Stimulated activated CD4-positive, alpha-beta T cell treated with anti-CD3 and anti-CD28 coated beads, TNF-alpha, amount 100 ng/mL, for 4 hours (primary cell): ENCODE measurements at regions not wholly inside any gene's neighbourhood (a gene's known extent, or its start where the extent isn't known, plus 50 kb on each side); places are given as distances from the start of the nearest gene placed in this dataset.
"Not testable (repeated sequence)": the region's sequence is repeated elsewhere in the genome, so short reads cannot be mapped to it uniquely, and the experiment has no call there.

Experiments used
- DNase-seq, 3 experiments: peaks; one replicate each; pipeline ENCODE4 v3.0.0-alpha.2; 2020; ENCODE audit warnings: low read depth in 3 of 3

DNA sequence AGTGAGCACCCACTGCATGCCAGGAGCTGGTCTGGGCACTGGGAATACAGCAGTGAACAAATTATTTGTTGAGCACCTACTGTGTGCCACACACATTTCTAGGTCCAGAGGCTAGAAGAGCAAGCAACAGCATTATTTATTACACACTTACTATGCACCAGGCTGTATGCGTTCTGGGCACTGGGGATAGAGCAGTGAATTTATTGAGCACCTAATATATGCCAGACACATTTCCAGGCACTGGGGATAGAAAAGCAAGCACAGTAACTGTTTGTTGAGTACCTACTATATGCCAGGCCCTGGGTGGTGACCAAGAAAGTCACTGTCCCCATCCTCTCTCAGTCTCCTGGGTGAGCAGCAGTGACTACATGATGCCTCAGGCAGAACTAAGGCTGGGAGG lies 107.5 kb upstream of the NCOR2 start:
- no peak for DNase-seq

DNA sequence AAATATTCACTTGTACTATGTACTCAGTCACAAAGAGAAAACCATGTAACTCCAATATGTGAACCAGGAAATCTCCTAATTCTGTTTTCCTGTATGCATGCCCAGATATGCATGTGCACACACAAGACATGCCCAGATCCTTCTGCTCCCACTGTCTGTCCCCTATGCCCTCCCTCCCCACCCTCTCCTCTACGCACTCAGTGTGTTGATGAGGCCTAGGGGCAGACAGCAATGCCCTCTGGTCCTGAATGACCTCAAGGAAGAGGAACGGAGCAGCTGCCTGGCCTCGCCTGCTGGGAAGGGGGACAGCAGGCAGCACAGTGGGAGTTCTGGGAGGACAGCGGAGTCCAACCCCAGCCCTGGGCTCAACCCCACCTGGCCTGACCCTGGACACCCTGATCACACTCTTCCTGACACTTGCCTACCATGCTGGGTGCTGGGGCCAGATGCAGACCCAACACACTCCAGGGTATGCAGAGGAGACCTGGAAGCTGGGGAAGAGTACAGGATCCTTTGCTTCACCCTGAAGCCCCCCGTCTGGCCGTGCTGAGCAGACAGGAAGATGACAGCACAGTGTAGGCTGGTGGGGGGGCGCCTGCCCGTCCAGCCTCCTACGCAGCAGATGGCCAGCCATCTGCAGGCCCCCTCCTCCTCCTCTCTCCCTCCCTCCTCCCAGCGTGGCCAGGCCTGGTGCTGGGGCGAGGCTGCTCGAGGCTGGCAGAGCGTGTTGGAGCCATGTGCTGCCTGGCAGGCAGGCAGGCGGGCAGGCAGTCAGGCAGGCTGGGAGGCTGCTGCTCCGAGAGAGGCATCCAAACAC lies 106.6 kb upstream of the NCOR2 start:
- DNase-seq: no peak

DNA sequence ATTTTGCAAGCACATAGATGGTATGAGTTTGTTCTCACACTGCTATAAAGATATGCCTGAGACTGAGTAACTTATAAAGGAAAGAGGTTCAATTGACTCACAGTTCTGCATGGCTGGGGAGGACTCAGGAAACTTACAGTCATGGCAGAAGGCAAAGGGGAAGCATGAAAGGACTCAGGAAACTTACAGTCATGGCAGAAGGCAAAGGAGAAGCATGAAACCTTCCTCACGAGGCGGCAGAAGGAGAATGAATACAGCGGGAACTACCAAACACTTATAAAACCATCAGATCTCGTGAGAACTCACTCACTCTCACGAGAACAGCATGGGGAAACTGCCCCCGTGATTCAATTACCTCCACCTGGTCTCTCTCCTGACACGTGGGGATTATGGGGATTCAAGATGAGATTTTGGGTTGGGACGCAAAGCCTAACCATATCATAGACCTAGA lies 101.9 kb upstream of the NCOR2 start:
- DNase-seq: not testable (repeated sequence)

DNA sequence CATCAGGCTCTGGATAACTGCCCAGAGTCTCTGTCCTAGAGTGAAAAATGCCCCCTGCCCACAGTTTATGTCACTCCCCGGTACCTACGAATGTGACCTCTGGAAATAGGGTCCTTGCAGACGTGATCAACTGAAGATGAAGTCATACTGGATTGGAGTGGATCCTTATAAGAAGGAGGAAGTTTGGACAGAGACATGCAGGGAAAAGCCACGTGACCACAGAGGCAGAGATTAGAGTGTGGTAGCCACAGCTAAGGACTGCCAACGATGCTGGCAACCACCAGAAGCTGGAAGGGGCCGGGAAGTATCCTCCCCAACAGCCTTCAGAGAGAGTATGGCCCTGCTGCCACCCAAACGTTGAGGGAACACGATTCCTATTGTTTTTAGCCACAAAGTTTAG lies 101.2 kb upstream of the NCOR2 start:
- no peak for DNase-seq

DNA sequence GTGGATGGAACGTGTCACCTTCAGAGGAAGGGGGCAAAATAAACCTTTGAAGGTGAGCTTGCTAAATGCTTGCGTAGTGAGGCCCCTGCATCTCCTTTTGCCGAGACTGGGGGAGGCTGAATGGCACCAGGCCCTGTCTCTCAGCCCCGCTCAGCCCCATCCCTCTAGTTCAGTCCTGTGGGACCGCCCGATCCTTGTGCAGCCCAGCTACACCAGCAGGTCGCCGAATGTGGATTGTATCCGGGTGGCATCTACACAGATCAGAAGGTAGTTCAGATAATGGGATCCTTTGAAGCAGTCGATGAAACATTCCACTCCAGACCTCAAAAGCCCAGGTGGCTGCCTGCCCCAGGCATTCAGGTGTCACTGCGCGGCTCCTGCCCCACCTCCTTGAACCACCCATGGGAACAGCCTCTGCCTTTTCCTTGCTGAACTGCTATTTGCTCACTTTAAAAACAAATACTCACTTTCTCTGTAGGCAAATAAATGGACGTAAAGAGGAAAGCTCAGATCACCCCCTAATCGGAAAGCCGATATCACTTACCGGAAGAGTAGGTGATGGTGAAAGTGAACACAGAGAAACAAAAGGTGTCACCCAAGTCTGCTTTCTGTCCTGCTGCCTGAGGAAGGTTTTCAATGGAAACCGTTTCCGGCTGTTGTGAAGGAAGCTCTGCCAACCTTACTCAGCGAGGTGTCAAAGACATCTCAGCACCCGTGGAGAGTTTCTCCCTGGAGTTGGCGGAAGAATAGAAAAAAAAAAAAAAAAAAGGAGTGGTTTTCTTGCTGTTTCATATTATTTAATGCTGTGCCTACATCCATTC lies 100.3 kb upstream of the NCOR2 start:
- no peak for DNase-seq

DNA sequence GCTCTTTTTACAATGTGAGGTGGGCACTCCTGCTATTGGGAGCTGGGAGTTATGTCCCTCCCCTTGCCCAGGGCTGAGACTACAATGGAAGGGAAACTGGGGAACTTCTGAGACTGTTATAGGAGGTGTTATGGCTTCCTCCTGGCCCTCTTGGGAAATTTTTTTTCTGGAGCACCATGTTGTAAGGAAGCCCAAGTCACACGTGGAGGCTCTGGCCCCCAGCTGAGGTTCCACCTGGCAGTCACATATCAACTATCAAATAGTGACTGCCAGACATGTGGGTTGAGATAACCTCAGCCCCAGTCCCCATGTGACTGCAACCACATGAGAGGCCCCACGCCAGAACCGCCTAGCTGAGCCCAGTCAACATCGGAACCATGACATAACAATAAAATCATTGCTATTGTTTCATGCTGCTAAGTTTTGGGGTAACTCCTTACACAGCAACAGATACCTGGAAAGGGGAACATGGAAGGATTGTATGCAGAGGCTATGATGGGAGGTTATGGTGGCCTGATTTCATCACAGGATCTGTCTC lies 99.4 kb upstream of the NCOR2 start:
- DNase-seq: no peak

DNA sequence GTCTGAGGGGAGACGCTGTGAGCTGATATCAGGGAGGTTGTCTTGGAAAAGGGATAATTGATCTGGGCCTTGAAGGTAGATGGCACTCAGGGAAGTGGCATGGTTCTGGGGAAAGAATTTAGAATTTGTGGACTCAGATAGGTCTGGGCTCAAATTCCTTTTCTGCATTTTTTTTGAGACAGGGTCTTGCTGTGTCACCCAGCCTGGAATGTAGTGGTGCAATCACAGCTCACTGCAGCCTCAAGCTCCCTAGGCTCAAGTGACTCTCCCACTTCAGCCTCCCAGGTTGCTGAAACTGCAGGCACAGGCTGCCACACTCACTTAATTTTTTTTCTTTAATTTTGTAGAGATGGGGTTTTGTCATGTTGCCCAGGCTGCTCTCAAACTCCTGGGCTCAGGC lies 98.1 kb upstream of the NCOR2 start:
- DNase-seq: no peak

DNA sequence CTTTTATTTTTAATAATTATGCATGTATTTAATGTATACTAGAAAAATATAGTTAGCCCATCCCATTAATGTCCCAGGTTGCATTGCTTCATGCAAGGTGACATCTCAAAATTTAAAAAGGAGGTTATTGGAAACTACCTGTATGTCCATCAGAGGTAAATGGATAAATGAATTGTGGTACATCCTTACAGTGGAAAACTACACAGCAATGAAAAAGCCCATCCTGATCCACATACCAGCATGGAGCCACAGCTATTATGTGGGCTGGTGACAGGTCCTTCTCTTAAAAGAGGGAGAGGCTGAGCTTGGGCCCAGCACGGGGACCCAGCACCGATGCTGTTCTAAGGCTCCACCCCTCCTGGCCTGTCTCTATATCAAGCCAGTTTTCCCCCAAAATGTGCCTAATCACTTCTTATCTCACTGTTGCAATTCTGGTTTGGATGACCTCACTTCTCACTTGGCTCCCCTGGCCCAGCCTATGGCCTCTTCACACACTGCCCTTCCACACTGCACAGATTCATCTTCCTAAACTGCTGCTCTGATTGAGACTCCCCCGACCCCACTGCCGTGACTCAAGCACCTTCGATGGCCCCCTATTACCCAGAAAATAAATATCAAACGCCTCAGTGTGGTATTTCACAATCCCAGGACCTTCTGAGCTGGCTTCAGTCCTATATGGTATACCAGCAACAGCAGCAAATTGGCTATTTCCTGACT lies 97.1 kb upstream of the NCOR2 start:
- no peak for DNase-seq

DNA sequence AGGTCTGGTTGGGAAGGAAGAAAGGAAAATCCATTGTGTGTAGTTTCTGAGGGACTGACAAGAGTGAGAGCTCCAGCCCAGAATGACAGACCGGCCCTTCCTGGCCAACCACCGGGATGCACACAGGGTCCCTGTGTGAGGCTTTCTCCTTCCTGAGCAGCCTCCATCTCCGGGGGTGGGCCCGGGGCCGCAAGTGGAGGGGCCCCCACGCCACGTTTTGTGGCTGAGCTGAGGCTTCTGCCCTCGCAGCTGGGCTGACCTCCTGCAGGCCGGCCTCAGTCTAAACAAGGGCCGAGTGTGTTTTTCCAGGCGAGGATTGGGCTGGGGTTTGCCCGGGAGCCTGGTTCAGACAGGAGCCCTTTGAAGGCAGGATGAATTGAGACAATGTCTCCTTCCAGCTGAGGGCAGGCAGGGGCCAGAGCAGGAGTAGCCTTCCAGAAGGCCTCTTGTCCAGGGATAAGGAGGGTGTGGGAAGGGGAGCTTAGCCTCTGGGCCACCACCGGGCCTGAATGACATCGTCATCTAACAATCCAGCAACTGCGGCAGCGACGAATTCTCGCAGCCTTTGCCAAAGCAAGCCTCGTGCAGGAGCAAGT lies 96.5 kb upstream of the NCOR2 start:
- no peak for DNase-seq

DNA sequence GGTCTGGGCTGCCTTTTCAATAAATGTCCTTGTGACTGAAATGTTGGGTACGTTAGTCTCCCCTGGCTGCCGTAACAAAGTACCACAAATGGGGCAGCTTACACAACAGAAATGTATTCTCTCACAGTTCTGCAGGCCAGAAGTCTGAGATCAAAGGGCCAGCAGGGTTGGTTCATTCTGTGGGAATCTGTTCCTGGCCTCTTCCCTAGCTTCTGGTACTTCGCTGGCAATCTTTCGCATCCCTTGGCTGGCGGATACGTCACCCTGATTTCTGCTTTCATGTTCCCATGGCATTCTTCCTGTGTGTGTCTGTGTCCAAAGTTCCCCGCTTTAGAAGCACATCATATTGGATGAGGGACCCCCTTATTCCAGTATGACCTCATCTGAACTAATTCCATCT lies 95.8 kb upstream of the NCOR2 start:
- DNase-seq: no peak

DNA sequence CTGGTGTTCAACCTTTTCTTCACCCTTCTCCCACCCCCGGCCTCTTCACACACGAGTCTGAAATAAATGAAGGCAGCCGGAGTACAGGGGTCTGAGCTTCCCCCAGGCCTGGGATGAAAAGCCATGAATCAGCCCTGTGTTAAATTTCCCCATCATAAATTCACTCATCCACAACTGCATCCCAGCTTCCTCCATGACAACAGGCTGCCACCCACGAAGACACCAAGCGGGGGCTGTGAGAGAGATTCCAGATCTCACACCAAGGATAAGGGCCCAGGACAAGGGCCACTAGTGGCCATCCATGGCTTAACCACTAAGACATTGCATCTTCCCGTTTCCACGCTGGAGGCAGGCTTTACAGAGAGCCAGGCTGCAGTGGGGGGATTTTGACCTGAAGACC lies 93.9 kb upstream of the NCOR2 start:
- DNase-seq: no peak

DNA sequence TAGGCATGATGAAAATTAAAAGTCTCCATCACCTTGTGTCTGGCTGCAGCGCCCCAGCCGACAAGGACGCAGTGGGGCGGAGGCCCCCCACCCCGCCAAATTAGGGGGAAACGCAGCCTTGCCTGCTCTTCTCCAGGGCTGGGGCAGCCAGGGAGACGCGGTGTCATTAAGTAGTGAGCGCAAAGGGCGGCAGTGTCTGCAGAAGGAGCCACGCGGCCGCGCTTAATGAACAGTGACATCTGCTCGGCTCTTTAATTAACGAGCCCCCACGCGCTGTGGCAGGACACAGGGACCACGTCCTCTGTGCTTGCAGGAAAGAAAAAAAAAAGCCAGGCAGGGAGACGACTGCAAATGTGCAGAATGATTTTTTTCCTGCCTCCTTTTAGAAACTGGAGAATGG lies 93.4 kb upstream of the NCOR2 start:
- no peak for DNase-seq

DNA sequence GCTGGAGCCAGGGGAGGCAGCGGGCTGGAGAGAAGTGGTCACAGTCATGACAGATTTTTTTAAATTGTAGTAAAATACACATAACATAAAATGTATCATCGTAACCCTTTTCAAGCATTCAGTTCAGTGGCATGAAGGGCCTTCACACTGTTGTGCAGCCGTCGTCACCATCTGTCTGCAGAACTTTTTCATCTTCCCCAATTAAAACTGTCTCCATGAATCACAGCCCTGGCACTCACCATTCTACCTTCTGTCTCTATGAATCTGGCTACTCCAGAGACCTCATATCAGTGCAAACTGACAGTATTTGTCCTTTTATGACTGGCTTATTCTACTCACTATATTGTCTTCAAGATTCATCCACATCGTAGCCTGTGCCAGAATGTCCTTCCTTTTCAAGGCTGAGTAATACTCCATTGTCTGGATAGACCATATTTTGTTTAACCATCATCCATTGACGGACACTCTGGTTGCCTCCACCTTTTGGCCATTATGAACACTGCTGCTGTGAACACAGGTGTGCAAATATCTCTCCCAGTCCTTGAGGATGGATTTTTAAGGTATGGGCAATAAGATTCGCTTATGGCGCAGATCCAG lies 91.5 kb upstream of the NCOR2 start:
- no peak for DNase-seq

DNA sequence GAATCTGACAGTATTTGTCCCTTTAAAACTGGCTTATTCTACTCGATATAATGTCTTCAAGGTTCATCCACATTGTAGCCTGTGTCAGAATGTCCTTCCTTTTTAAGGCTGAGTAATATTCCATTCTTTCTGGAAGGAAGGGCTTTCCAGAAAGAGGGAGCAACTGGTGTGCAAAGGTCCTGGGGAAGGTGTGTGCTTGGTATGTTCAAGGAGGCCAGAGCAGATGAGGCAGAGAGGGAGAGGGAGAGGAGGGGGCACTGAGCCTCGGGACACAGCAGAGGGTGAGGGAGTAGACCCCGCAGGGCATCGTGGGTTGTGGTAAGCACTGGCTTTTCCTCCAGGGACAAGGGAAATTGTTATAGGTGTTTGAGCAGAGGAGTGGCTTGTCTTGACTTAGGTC lies 90.9 kb upstream of the NCOR2 start:
- no peak for DNase-seq

DNA sequence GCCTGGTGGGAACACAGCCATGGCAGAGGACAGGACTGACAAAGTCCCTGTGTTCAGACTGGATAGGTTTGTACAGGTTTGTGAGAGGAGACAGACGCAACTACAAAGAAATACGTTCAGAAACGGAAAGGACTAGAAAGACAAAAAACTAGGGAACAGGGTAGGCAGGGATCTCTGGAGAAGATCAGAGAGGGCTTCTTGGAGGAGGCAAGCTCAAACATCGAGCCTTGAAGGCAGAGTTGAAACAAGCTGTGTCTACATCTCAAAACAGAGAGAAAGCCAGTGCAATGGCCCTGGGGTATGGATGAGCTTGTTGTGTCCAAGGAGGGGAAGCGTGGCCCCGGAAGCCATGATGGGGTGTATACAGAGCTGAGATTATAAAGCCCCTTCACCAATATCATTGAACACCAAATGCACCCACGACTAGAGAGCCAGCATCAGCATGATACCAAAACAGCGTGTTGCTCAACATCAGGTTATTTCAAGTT lies 89.6 kb upstream of the NCOR2 start:
- DNase-seq: no peak

DNA sequence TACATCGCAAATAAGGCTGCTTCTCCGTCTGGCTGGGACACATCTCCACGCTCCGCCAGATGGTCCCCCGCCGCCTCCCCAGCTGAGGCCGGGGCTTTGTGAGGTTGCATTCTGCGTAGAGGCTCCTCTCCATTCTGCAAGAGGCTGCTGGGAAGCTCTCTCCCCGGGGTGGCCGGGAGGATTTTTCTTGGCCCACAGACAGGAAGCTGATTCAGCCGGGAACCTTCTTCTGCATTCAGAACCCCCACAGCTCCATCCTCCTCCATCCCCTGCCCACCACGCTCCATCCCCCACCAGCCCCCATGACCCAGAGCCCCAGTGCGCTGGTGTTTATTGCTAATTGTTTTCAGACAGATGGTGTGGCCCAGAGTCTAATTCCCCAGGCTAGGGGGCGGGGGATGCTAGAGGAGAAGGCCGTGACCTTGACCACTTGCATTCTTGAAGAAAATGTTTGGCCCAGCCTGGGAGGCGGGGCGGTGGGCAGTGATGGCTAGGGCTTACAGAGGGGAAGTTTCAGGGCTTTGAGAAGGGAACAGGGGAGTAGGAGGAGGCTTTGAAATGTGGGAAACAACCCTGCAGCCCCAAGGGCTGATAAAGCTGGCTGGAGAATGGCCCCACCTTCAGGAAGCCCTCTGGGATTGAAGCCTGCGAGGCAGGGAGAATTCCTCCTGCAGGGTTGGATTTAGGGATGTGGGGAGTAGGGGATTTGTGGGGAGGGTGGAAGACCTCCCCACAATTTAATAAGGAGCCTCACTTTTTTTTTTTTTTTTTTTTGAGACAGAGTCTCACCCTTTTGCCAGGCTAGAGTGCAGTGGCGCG lies 88.5 kb upstream of the NCOR2 start:
- no peak for DNase-seq

DNA sequence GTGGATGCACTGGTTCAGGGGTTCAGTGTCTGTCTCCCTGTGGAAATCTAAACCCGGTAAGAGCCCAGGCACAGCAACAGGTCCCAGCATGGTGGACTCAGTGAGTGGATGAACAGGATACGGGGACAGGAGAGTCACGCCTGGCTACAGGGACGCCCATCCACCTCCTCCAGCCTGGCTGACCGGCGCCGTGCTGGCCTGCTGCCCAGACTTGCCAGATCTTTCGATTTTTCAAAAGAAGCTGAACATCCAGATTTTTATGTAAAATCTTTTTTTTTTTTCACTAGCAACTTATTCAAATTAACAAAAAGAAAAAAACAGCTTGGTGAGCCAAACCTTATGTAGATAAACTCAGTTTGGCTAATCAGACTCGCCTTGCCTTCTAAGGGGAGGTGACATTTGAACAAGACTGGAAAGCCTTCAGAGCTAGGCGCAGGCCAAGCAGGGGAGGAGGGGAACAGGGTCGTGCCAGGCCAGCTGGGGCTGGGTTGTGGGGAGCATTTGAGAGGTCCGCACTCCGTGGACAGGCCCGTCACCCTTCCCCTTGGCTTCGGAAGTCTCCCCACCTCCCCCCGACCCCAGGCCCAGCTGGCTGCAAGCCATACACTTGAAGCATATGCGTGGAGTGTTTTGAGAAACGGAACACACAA lies 87.8 kb upstream of the NCOR2 start:
- DNase-seq: no peak

DNA sequence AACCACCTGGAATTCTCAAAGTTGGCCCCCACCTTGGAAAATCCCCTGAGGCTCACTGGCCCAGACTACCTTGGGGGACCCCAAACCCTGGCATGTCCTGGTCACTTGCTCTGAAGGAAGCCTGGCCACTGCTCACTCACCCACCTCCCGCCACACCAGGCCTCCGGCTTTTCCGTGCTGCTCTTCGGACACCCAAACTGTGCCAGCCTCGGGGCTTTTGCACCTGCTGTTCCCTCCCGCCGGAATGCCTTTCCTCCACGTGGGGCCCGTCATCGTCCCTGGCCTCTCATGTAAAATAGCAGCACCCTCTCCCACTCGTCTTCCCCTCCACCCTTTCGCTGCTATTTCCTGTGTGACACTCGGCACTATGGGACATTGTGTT lies 87.2 kb upstream of the NCOR2 start:
- DNase-seq: no peak

DNA sequence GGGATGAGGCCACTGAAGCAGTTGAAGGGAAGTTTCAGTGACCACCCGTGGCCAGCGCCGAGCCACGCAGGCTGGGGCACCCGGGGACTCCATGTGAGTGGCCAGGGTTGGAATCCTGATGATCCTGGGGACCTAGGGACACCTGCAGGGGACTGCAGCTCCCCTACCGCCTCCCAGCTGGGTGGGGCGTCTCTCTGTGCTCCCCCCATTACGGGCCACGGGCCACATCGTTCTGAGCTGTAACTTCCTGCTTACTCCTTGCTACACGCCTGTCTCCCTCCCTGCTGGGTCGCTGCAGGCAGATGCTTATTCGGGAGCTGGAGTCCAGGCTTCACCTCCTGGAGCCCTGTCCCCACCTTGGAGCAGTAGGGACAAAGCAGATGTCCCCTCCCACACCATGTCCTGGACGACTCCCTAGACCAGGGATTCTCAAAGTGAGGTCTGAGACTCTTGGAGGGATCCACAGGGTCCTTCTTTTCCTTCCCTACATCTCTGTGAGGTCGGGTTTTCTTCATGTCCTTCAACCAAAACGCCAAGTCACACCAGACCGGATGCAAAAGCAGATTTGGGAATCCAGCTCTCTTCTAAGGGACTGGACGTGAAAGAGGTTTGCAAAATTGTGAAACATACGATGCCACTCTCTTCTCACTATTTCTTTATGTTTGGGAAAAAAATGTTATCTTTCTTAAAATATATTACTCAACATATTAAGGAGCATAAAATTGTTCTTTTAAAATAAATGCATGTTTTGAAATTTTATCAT lies 85.9 kb upstream of the NCOR2 start:
- no peak for DNase-seq
